Activated B cell treated with CpG ODN at 0.5 μM for 24 hours (primary cell): ENCODE measurements at regions not wholly inside any gene's neighbourhood (a gene's known extent, or its start where the extent isn't known, plus 50 kb on each side); places are given as distances from the start of the nearest gene placed in this dataset.

Source experiments
- ATAC-seq: fragments of 200-7000 bp; cut with Tn5 transposase; one replicate; pipeline ENCODE4 v1.10.0; 2021; ENCODE audit warnings: low read depth, mild to moderate bottlenecking, moderate library complexity
- CTCF ChIA-PET: fragments of 350-600 bp; sonication (Branson Sonifier 250); formaldehyde crosslinking; loops from one replicate; lab custom pipeline; 2021; ENCODE audit warnings: antibody characterized with exemption; lab: Charles Lee
- POLR2A ChIA-PET: fragments of 350-600 bp; sonication (Branson Sonifier 250); formaldehyde crosslinking; loops from one replicate; lab custom pipeline; 2021; ENCODE audit warnings: antibody characterized with exemption; lab: Charles Lee
- DNase-seq: peaks from one replicate; pipeline ENCODE4 v3.0.0; 2022
- H3K27ac Mint-ChIP-seq: one replicate; pipeline ENCODE4 v1.8.0; 2020; ENCODE audit warnings: mixed read lengths
- H3K27me3 Mint-ChIP-seq: one replicate; pipeline ENCODE4 v1.8.0; 2021; ENCODE audit warnings: mixed read lengths
- H3K36me3 Mint-ChIP-seq: one replicate; pipeline ENCODE4 v1.8.0; 2021; ENCODE audit warnings: low read depth, mixed read lengths
- H3K4me1 Mint-ChIP-seq: one replicate; pipeline ENCODE4 v1.8.0; 2021; ENCODE audit warnings: mixed read lengths
- H3K4me3 Mint-ChIP-seq: one replicate; pipeline ENCODE4 v1.8.0; 2020; ENCODE audit warnings: mild to moderate bottlenecking, mixed read lengths
- H3K9me3 Mint-ChIP-seq: one replicate; pipeline ENCODE4 v1.8.0; 2020; ENCODE audit warnings: mixed read lengths
- intact Hi-C: fragments of 100-400 bp; cut with micrococcal nuclease; formaldehyde crosslinking; loops from one replicate; pipeline ENCODE4 v1.15.1; 2024
- TF ChIP-seq, protein P1 (sequence below): fragments of 200-600 bp; IDR thresholded peaks from one replicate; pipeline ENCODE4 v1.8.0; 2022; ENCODE audit warnings: antibody characterized with exemption, mild to moderate bottlenecking

DNA sequence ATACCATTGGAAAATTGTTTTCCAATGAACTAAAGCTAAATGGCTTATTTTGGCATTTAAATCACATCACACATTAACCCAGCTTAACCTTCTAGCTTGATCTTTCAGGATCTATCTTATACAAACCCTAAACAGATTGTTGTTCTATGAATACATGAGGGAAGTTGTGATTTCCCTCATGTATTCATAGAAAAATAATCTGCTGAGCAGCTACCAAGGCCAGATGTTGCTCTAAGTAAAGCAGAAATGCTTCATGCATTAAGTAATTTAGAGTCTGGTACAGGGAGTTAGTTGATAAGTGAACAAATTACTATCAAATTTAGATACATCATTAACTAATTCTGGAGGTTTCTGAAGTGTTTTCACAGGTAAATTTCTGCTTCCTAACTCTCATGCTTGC is 204.6 kb upstream of the ANO3 start:
- DNase-seq: no peak
- Mint-ChIP-seq H3K9me3 (peaks cover 8% of the 10 kb centered on the region), H3K4me1 (peaks cover 4% of the 10 kb centered on the region), H3K27ac (no peak overlapping the region), H3K36me3 (no peaks in the 10 kb centered on the region), H3K4me3 (no peak overlapping the region), H3K27me3 (no peaks in the 10 kb centered on the region)
- no peak for ATAC-seq
- ChIA-PET POLR2A (no interaction called here), CTCF (interaction anchor here (1.2 kb wide), 1 partner anchor 145 kb away, joined by 3 read pairs; no protein-coding TSS in a partner anchor)
- TF ChIP-seq, protein P1, sequence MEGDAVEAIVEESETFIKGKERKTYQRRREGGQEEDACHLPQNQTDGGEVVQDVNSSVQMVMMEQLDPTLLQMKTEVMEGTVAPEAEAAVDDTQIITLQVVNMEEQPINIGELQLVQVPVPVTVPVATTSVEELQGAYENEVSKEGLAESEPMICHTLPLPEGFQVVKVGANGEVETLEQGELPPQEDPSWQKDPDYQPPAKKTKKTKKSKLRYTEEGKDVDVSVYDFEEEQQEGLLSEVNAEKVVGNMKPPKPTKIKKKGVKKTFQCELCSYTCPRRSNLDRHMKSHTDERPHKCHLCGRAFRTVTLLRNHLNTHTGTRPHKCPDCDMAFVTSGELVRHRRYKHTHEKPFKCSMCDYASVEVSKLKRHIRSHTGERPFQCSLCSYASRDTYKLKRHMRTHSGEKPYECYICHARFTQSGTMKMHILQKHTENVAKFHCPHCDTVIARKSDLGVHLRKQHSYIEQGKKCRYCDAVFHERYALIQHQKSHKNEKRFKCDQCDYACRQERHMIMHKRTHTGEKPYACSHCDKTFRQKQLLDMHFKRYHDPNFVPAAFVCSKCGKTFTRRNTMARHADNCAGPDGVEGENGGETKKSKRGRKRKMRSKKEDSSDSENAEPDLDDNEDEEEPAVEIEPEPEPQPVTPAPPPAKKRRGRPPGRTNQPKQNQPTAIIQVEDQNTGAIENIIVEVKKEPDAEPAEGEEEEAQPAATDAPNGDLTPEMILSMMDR: no peak
- intact Hi-C loops: no loop called here

DNA sequence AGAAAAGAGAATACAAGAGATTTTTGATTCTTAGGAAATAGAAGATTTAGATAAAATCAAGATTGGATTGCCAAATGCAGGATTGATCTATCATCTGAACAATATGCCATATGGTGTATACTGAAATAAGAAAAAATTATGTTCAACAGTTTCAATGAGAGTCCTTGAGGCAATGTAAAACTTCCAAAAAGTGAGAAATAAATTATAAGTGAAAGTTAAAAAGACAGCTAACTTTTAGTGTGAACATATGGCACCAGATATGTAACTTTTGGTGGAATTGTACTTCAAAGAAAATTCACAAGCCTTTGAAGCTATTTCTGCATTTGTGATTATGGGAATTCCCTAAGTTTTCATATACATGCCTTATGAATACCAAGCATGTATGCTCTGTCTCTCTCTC is 200.5 kb upstream of the ANO3 start:
- POLR2A ChIA-PET: no interaction called here
- H3K27ac Mint-ChIP-seq: no peak overlapping the region
- no peak for DNase-seq
- H3K4me3 Mint-ChIP-seq: no peak overlapping the region
- TF ChIP-seq, protein P1: no peak
- peaks cover 8% of the 10 kb centered on the region for H3K9me3 Mint-ChIP-seq
- no peaks in the 10 kb centered on the region for H3K36me3 Mint-ChIP-seq
- H3K4me1 Mint-ChIP-seq: peaks cover 20% of the 10 kb centered on the region
- intact Hi-C loops: loop anchor here (10.0 kb wide), 1 partner anchor 143 kb away; no protein-coding TSS in a partner anchor
- no peak for ATAC-seq
- H3K27me3 Mint-ChIP-seq: no peaks in the 10 kb centered on the region
- CTCF ChIA-PET: interaction anchor here (5.2 kb wide), 1 partner anchor 149 kb away, joined by 86 read pairs; no protein-coding TSS in a partner anchor

DNA sequence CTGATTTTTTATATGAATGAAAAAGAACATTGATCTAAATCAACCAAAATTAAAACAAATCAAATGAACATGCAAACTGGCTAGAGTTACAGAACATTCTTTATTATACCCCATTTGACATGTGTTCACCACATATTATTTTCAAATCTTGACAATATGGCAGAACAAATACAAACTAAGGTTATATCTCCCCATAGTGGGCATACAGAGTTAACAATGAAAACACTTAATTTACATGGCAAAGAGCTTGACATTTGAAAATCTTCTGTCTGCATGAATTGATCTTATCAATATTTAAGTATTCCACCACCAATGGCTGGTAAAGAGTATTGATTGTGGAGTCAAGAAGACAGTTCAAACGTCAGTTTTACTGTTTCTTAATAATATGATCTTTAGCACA is 197.9 kb upstream of the ANO3 start:
- CTCF ChIA-PET: interaction anchor here (1.5 to 5.2 kb wide), 2 partner anchors 48 to 151 kb away, joined by 4 to 86 read pairs; no protein-coding TSS in a partner anchor
- Mint-ChIP-seq H3K9me3 (peaks cover 3% of the 10 kb centered on the region), H3K4me1 (peaks cover 20% of the 10 kb centered on the region), H3K4me3 (no peak overlapping the region), H3K36me3 (no peaks in the 10 kb centered on the region), H3K27ac (no peak overlapping the region), H3K27me3 (no peaks in the 10 kb centered on the region)
- ATAC-seq (no peak), DNase-seq (no peak)
- intact Hi-C loops: loop anchor here (2.0 to 10.0 kb wide), 2 partner anchors 93 to 141 kb away; no protein-coding TSS in a partner anchor
- TF ChIP-seq, protein P1: no peak
- POLR2A ChIA-PET: no interaction called here

DNA sequence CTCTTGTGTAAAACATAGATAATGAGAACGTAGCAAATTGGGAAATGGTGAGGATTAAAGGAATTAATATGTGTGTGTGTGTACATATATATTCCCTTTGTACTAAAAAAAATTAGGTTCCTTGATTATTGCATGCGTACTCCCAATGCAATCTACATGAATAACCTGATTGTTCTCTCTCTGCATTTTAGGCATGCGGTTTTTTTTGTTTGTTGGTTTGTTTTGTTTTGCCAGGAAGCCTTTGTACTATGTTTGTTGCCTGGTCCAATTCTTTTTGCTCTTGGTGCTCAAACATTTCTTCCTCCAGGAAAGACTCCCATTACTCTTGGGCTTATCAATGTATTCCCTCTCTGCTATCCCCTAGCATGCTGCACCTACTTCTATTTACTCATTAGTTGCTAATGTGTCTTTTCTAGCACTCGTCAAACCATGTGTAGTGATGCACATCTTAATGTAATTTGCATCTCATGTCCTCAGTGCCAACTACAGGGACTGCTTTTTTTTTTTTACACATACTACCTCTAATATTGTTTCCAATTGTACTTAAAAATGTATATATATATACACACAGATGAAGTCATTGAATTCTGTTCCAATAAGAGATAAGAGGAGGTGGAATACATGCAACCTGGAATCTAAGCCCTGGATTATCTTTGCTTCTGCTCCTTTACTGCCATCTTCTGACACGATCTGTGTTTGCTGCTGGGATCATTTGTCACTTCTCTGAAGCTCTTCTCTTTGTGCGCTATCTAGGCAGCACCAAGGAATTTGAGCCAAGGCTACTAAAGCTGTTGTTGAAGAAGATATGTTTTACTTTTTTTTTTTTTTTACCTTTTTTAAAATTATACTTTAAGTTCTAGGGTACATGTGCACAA is 197.2 kb upstream of the ANO3 start:
- Mint-ChIP-seq H3K36me3 (no peaks in the 10 kb centered on the region), H3K4me1 (peaks cover 20% of the 10 kb centered on the region), H3K27me3 (no peaks in the 10 kb centered on the region), H3K4me3 (no peak overlapping the region), H3K27ac (no peak overlapping the region), H3K9me3 (no peaks in the 10 kb centered on the region)
- TF ChIP-seq, protein P1: no peak
- ATAC-seq: peak; percentile 37
- intact Hi-C loops: loop anchor here (1.0 to 10.0 kb wide), 3 partner anchors 92 to 152 kb away; no protein-coding TSS in a partner anchor
- DNase-seq: no peak
- POLR2A ChIA-PET: no interaction called here
- CTCF ChIA-PET: interaction anchor here (0.6 to 5.2 kb wide), 3 partner anchors 48 to 152 kb away, joined by 3 to 86 read pairs (median 4); no protein-coding TSS in a partner anchor

DNA sequence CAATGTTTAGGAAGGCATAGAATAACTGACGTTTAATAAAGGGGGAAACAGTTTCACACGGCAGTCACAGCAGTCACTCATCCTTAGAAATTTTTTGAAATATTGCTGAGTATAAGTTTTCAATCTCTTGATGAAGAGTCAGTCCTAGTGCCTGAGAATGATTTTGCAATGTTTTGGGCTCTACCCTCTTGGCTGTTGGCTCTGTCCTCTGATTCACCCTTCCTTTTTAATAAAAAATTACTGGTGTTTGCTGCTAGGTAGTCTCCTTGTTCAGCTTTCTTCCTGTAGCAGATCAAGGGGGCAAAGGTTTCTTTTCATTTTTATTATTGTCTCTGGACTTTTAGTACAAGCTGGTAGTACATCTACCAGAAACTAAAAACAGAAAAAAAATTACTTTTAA is 194.3 kb upstream of the ANO3 start:
- ChIA-PET CTCF (interaction anchor here (0.7 to 1.1 kb wide), 2 partner anchors 155 kb away, joined by 3 read pairs; no protein-coding TSS in a partner anchor), POLR2A (no interaction called here)
- Mint-ChIP-seq H3K4me1 (peaks cover 17% of the 10 kb centered on the region), H3K27me3 (no peaks in the 10 kb centered on the region), H3K27ac (no peak overlapping the region), H3K4me3 (no peak overlapping the region), H3K36me3 (no peaks in the 10 kb centered on the region), H3K9me3 (no peaks in the 10 kb centered on the region)
- intact Hi-C loops: loop anchor here (10.0 kb wide), 1 partner anchor 137 kb away; no protein-coding TSS in a partner anchor
- ATAC-seq: no peak
- no peak for DNase-seq
- TF ChIP-seq, protein P1: no peak
